H1 (cell line): ENCODE measurements at regions not wholly inside any gene's neighbourhood (a gene's known extent, or its start where the extent isn't known, plus 50 kb on each side); places are given as distances from the start of the nearest gene placed in this dataset.

Source experiments
- CHD7 ChIP-seq: fragments of 300-600 bp; sonication (generic); IDR thresholded peaks from 2 replicates; pipeline ENCODE4 v1.7.1; 2012; ENCODE audit warnings: low read length, moderate library complexity, mild to moderate bottlenecking, inconsistent platforms; ENCODE audit not compliant: insufficient replicate concordance
- KDM5A ChIP-seq: fragments of 200-600 bp; IDR thresholded peaks from 2 replicates; pipeline ENCODE4 v1.7.1; 2012; ENCODE audit warnings: mild to moderate bottlenecking, low read length, inconsistent platforms, mixed read lengths

GRCh38 chr6:164042212-164042611 is 627.7 kb downstream of the QKI start (continued):
- TF ChIP-seq CHD7 (no peak), KDM5A (no peak)
